ENCODE measurements at regions not wholly inside any gene's neighbourhood (a gene's known extent, or its start where the extent isn't known, plus 50 kb on each side); places are given as distances from the start of the nearest gene placed in this dataset.

DNA sequence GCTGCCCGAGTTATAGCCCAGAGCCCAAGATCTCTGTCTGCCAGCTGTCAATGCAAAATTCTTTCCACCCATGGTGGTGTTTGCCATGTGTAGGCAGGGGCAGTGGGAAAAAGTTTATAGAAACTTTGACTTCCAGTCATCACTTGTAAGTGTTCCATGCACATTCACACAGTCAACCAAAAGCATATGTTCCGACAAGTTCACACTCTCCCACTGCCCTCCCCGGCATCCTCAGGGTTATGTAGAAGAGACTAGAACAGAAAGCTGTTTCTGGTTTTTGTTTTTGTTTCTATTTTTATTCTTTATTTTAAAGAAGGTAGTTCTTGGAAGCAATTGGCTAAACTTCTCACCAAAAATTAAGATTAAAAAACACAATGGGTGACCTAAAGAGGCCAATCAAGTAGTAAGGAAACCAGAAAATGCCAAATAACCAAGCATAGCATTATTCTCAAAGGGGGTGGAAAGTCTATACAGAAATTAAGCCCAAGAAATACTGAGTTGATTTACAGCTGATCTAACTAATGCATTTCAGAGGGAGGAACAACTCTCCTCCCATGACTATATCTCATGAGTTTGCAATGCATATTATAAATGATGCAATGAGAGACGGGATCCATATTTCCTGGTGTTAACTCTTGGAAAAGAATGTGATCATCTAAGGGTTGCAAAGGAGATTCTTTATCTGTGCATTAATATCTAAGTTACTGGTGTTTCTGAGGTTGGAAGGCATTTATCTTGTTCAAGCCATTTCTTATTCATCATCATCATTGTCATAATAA lies 91.5 kb upstream of the ETS2 start:
- Histone ChIP-seq H2AFZ (ENCODE audit: low read length) (no peak overlapping the region), H3K79me2 (ENCODE audit: low read length) (no peaks in the 10 kb centered on the region), H3K9ac (ENCODE audit: low read length) (no peak overlapping the region), H3K4me2 (ENCODE audit: low read depth, low read length) (no peak overlapping the region), H3K9me3 (replicated peaks; ENCODE audit: insufficient read depth, low read length) (no peaks in the 10 kb centered on the region), H3K27me3 (replicated peaks; ENCODE audit: insufficient read depth, low read length) (no peaks in the 10 kb centered on the region), H3K27ac (ENCODE audit: low read length) (no peak overlapping the region), H3K9me2 (replicated peaks; ENCODE audit: insufficient read depth, low read length) (no peaks in the 10 kb centered on the region), H3K4me3 (ENCODE audit: low read length) (no peak overlapping the region), H4K20me1 (ENCODE audit: insufficient read depth, low read length) (no peaks in the 10 kb centered on the region), H3K4me1 (ENCODE audit: low read length) (no peaks in the 10 kb centered on the region), H3K36me3 (replicated peaks; ENCODE audit: insufficient read depth, low read length) (no peaks in the 10 kb centered on the region), H3F3A (ENCODE audit: insufficient read depth, low read length) (no peaks in the 10 kb centered on the region)
- TF ChIP-seq, protein P1, sequence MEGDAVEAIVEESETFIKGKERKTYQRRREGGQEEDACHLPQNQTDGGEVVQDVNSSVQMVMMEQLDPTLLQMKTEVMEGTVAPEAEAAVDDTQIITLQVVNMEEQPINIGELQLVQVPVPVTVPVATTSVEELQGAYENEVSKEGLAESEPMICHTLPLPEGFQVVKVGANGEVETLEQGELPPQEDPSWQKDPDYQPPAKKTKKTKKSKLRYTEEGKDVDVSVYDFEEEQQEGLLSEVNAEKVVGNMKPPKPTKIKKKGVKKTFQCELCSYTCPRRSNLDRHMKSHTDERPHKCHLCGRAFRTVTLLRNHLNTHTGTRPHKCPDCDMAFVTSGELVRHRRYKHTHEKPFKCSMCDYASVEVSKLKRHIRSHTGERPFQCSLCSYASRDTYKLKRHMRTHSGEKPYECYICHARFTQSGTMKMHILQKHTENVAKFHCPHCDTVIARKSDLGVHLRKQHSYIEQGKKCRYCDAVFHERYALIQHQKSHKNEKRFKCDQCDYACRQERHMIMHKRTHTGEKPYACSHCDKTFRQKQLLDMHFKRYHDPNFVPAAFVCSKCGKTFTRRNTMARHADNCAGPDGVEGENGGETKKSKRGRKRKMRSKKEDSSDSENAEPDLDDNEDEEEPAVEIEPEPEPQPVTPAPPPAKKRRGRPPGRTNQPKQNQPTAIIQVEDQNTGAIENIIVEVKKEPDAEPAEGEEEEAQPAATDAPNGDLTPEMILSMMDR (IDR thresholded peaks at IDR 0.05; ENCODE audit: low read length) = no peak
- TF ChIP-seq EZH2 (optimal IDR thresholded peaks at IDR 0.05; ENCODE audit: low read depth, low read length) (no peak), EZH2phosphoT487 (IDR thresholded peaks at IDR 0.05; ENCODE audit: low read length) (no peak)
- DNase-seq = no peak

DNA sequence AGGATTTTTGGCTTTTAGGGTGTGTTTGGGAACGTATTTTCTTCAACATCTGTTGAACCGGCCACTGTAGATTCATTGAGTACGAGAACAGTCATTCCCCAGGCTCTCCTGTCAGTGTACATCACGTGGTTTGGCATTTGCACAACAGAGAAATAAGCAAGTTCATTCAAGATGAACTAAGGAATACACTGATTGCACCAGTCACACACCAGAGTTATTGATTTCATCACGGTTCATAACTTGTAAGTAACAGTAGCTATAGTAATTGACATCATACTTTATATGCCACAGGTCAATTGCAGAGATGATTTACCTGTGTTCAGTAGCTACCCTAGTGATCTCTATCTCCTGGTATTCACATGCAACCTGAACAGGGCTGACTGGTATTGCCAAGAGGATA lies 90.7 kb upstream of the ETS2 start:
- Histone ChIP-seq H3K9me2 (replicated peaks; ENCODE audit: insufficient read depth, low read length) (no peaks in the 10 kb centered on the region), H3K36me3 (replicated peaks; ENCODE audit: insufficient read depth, low read length) (no peaks in the 10 kb centered on the region), H3F3A (ENCODE audit: insufficient read depth, low read length) (no peaks in the 10 kb centered on the region), H3K9me3 (replicated peaks; ENCODE audit: insufficient read depth, low read length) (no peaks in the 10 kb centered on the region), H3K27me3 (replicated peaks; ENCODE audit: insufficient read depth, low read length) (no peaks in the 10 kb centered on the region), H3K9ac (ENCODE audit: low read length) (no peak overlapping the region), H3K4me3 (ENCODE audit: low read length) (no peak overlapping the region), H3K27ac (ENCODE audit: low read length) (no peak overlapping the region), H2AFZ (ENCODE audit: low read length) (no peak overlapping the region), H3K4me2 (ENCODE audit: low read depth, low read length) (no peak overlapping the region), H4K20me1 (ENCODE audit: insufficient read depth, low read length) (no peaks in the 10 kb centered on the region), H3K4me1 (ENCODE audit: low read length) (no peaks in the 10 kb centered on the region), H3K79me2 (ENCODE audit: low read length) (no peaks in the 10 kb centered on the region)
- DNase-seq = no peak
- TF ChIP-seq, protein P1 (IDR thresholded peaks at IDR 0.05; ENCODE audit: low read length) = no peak
- TF ChIP-seq EZH2phosphoT487 (IDR thresholded peaks at IDR 0.05; ENCODE audit: low read length) (no peak), EZH2 (optimal IDR thresholded peaks at IDR 0.05; ENCODE audit: low read depth, low read length) (no peak)

DNA sequence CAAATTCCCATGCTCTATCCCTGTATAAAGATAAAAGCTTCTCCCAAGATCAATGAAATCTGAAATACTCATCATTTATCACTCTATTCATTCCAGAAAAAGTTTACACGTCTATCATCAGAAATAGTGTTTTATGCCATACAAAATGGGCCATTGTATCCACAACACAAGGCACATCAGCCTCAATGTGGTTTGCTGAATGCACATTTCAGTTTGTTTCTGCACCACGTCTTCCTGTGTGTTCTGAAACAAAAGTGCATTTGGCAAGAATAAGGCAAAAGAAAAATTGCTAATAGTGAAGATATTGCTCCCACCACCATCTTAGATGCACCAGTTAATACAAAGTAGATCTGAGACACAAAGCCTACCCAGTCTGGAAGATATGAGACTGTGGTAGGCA lies 89.6 kb upstream of the ETS2 start:
- H3K9ac ChIP-seq (ENCODE audit: low read length) = no peak overlapping the region
- no peaks in the 10 kb centered on the region for H3K79me2 ChIP-seq (ENCODE audit: low read length)
- H3K27ac ChIP-seq (ENCODE audit: low read length) = no peak overlapping the region
- TF ChIP-seq, protein P1 (IDR thresholded peaks at IDR 0.05; ENCODE audit: low read length) = no peak
- TF ChIP-seq EZH2phosphoT487 (IDR thresholded peaks at IDR 0.05; ENCODE audit: low read length) (no peak), EZH2 (optimal IDR thresholded peaks at IDR 0.05; ENCODE audit: low read depth, low read length) (no peak)
- H3K36me3 ChIP-seq (replicated peaks; ENCODE audit: insufficient read depth, low read length) = no peaks in the 10 kb centered on the region
- no peaks in the 10 kb centered on the region for H3K9me2 ChIP-seq (replicated peaks; ENCODE audit: insufficient read depth, low read length)
- H2AFZ ChIP-seq (ENCODE audit: low read length) = no peak overlapping the region
- DNase-seq = no peak
- no peaks in the 10 kb centered on the region for H3K27me3 ChIP-seq (replicated peaks; ENCODE audit: insufficient read depth, low read length)
- H3K4me2 ChIP-seq (ENCODE audit: low read depth, low read length) = no peak overlapping the region
- H3F3A ChIP-seq (ENCODE audit: insufficient read depth, low read length) = no peaks in the 10 kb centered on the region
- no peaks in the 10 kb centered on the region for H3K4me1 ChIP-seq (ENCODE audit: low read length)
- H4K20me1 ChIP-seq (ENCODE audit: insufficient read depth, low read length) = no peaks in the 10 kb centered on the region
- no peaks in the 10 kb centered on the region for H3K9me3 ChIP-seq (replicated peaks; ENCODE audit: insufficient read depth, low read length)
- no peak overlapping the region for H3K4me3 ChIP-seq (ENCODE audit: low read length)

All from MM.1S (cell line).